GM12874 (cell line): ENCODE measurements at regions not wholly inside any gene's neighbourhood (a gene's known extent, or its start where the extent isn't known, plus 50 kb on each side); places are given as distances from the start of the nearest gene placed in this dataset.

Source experiments
- TF ChIP-seq, protein P1 (sequence below): IDR thresholded peaks from 2 replicates; pipeline ENCODE4 v1.5.1; 2011; ENCODE audit warnings: low read depth, mild to moderate bottlenecking, control low read depth, low read length, moderate library complexity; ENCODE audit not compliant: insufficient read depth

DNA sequence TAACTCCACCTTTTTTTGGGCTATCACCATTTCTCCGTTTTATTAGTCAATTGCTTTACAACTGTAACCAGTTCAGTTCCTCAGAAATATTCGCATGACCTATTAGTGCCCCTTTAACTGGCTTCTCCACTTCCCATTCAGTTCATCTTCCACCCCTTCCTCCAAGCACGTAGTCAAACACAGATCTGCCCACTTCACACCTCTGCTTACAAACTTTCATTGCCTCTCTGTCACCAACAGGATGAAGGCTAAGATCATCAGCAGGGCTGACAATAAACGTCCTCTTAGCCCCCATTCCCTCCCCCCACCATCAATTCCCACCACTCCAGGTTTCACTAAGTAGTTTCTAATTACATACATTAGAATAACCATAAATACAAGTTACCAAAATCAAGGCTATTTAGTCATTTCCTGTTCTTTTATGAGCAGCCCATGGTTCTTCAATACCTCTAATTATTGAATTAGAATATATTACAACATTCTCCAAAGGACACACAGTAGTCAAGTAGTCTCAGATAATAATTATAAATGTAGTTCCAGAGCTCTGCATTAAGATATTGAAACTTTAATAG, 95.7 kb downstream of the SPRY2 start:
- TF ChIP-seq, protein P1, sequence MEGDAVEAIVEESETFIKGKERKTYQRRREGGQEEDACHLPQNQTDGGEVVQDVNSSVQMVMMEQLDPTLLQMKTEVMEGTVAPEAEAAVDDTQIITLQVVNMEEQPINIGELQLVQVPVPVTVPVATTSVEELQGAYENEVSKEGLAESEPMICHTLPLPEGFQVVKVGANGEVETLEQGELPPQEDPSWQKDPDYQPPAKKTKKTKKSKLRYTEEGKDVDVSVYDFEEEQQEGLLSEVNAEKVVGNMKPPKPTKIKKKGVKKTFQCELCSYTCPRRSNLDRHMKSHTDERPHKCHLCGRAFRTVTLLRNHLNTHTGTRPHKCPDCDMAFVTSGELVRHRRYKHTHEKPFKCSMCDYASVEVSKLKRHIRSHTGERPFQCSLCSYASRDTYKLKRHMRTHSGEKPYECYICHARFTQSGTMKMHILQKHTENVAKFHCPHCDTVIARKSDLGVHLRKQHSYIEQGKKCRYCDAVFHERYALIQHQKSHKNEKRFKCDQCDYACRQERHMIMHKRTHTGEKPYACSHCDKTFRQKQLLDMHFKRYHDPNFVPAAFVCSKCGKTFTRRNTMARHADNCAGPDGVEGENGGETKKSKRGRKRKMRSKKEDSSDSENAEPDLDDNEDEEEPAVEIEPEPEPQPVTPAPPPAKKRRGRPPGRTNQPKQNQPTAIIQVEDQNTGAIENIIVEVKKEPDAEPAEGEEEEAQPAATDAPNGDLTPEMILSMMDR: no peak

DNA sequence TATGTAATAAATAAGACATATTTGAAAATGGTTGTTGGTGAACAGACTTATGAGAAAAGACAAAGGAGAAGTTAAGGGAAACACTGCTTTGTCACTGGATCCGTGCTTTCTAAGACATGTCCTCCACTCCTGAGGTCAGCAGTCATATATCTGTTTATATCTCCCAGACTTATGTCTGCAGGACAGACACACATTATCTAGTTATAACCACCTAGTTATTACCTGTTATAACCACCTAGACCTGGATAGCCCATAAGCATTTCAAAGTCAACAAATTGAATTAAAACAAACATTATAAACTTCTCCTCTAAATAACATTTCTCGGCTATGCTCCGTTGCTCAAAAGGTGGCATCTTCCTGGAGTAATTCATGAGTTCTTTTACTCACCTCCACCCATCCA, 96.4 kb downstream of the SPRY2 start:
- TF ChIP-seq, protein P1: no peak

DNA sequence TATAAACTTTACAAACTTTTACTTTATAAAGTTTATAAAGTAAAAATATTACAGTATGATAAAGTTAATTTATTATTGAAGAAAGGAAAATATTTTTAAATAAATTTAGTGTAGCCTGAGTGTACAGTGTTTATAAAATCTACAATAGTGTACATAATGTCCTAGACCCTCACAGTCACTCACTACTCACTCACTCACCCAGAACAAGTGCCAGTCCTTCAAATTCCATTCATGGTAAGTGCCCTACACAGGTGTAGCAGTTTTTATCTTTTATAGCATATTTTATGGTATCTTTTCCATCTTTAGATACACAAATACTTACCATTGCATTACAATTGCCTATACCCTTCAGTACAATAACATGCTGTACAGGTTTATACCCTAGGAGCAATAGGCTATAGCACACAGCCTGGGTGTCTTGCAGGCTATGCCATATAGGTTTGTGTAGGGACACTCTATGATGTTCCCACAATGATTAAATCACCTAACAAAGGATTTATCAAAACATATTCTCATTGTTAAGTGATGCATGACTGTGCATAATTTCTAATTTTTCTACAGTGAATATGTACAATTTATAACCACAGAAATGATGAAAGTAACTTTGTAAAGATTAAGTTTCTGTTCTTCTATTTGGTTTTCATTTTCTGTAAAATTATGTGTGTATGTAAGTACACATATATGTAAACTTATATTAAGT, 98.0 kb downstream of the SPRY2 start:
- TF ChIP-seq, protein P1: no peak

DNA sequence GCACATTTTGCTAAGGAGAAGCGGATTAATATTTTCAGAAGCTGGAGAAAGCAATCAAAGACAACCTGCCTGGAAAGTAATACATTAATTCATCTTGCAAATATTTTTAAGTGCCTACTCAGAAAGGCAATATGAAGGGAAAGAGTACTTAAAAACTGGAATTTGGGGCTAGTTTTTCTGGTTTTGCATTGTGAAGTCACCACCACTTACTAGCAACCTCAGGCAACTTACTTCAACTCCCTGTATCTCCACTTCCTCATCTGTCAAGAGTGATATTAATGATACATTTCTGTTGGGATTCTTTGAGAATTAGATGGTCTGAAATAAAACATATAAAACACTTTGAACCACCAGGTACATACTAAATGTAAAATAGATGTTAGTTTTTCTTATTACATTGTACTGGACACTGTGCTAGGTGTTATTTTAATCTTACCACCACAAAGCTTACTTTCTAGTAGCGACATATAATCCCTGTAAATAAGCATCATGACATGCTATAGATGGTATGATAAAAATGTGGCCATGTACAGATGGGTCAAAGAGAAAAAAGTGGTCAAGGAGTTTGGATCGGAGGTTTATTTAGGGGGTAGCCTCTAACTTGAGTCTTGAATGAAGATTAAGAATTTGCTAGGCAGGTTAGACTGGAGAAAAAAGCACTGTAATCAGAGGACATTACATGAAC, 101.2 kb downstream of the SPRY2 start:
- TF ChIP-seq, protein P1: no peak

DNA sequence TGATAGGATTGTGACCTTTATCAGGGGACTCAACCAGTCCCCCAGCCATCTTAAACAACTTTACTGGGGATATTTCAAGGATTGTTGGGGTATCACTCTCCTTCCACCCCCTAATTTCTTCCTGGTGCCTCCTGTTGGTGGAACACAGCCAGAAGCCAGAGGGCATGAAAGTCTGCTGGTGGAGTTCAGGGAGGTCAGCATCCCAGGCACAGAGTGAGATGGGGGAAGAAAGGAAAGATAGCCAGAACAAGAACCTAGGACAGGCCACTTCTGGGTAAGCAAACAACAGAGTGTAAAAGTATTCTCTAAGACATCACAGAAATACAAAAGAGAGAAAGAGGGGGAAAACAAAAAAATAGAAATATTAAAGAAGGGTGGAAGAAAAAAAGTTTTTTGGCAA, 101.8 kb downstream of the SPRY2 start:
- TF ChIP-seq, protein P1: no peak

DNA sequence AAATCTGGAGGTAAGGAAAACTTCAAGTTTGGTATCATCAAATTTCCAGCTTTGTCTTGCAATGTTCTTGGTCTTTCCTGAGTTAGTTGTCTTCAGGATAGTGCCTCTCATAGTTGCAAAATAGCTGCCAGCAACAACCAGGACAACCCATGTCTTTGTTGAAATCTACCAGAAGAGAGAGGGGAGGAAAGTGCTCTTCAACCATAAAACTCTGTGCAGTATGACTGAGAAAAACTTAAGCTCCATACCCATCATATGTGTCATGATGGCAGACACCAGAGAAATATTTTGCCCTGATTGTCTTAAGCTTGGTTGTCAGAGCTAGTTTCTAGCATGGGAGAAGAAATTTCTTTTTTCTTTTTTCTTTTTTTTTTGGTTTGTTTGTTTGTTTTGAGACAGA, 103.3 kb downstream of the SPRY2 start:
- TF ChIP-seq, protein P1: no peak

DNA sequence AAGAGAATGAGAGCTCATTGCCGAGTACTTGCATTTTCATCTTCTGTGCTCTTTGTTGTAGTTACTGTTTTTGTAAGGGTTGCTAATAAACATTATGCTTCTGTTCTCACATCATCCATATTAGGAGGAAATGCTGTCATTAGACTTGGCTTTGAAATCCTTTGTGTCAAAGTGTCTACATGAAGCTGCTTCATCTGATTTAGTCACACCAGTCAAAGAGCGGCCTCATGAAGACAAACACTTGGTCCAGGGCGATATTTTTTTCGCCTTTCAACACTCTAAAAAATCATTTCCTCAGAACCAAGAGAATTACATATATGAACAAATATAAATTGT, 105.0 kb downstream of the SPRY2 start:
- TF ChIP-seq, protein P1: no peak
